HG02852 (cell line): ENCODE measurements at regions not wholly inside any gene's neighbourhood (a gene's known extent, or its start where the extent isn't known, plus 50 kb on each side); places are given as distances from the start of the nearest gene placed in this dataset.
"Not testable (repeated sequence)": the region's sequence is repeated elsewhere in the genome, so short reads cannot be mapped to it uniquely, and the experiment has no call there.

Experiments used
- ATAC-seq: cut with Tn5 transposase; IDR thresholded peaks from one replicate; pipeline ENCODE4 v1.9.1; 2021; ENCODE audit warnings: mild to moderate bottlenecking, moderate library complexity; ENCODE audit not compliant: unreplicated experiment

GRCh38 chr21:19031953-19032352, 628.4 kb upstream of the TMPRSS15 start:
- no peak for ATAC-seq

GRCh38 chr21:19034041-19034440, 630.5 kb upstream of the TMPRSS15 start:
- no peak for ATAC-seq

- ATAC-seq: no peak
Measured at GRCh38 chr21:19034560-19034959, 631.0 kb upstream of the TMPRSS15 start.

- ATAC-seq: no peak
Measured at GRCh38 chr21:19045876-19046275, 642.3 kb upstream of the TMPRSS15 start.

GRCh38 chr21:19048098-19048672, 644.6 kb upstream of the TMPRSS15 start:
- ATAC-seq: no peak

GRCh38 chr21:19049567-19049966, 646.0 kb upstream of the TMPRSS15 start:
- no peak for ATAC-seq

- ATAC-seq: no peak
Measured at GRCh38 chr21:19065164-19065563, 661.6 kb upstream of the TMPRSS15 start.

GRCh38 chr21:19076031-19076430, 672.4 kb upstream of the TMPRSS15 start:
- ATAC-seq: no peak

- ATAC-seq: no peak
Measured at GRCh38 chr21:19109694-19110093, 706.1 kb upstream of the TMPRSS15 start.

- ATAC-seq: not testable (repeated sequence)
Measured at GRCh38 chr21:19119259-19119658, 715.7 kb upstream of the TMPRSS15 start.

- no peak for ATAC-seq
Measured at GRCh38 chr21:19120591-19120990, 717.0 kb upstream of the TMPRSS15 start.

- no peak for ATAC-seq
Measured at GRCh38 chr21:19122356-19122755, 718.8 kb upstream of the TMPRSS15 start.

- ATAC-seq: no peak
Measured at GRCh38 chr21:19123053-19123452, 719.5 kb upstream of the TMPRSS15 start.

GRCh38 chr21:19123525-19123924, 719.9 kb upstream of the TMPRSS15 start:
- ATAC-seq: no peak

- ATAC-seq: no peak
Measured at GRCh38 chr21:19124691-19125090, 721.1 kb upstream of the TMPRSS15 start.

- ATAC-seq: no peak
Measured at GRCh38 chr21:19130379-19131028, 726.9 kb upstream of the TMPRSS15 start.

GRCh38 chr21:19141511-19141910, 737.9 kb upstream of the TMPRSS15 start:
- ATAC-seq: no peak

- ATAC-seq: no peak
Measured at GRCh38 chr21:19145682-19146293, 742.2 kb upstream of the TMPRSS15 start.

GRCh38 chr21:19148056-19148455, 744.5 kb upstream of the TMPRSS15 start:
- no peak for ATAC-seq

GRCh38 chr21:19171585-19171984, 768.0 kb upstream of the TMPRSS15 start:
- ATAC-seq: no peak

- ATAC-seq: no peak
Measured at GRCh38 chr21:19181604-19182140, 778.1 kb upstream of the TMPRSS15 start.

GRCh38 chr21:19197950-19198349, 794.4 kb upstream of the TMPRSS15 start:
- no peak for ATAC-seq
